Activated T-cell treated with anti-CD3 and anti-CD28 coated beads for 1 hour (primary cell): ENCODE measurements at regions not wholly inside any gene's neighbourhood (a gene's known extent, or its start where the extent isn't known, plus 50 kb on each side); places are given as distances from the start of the nearest gene placed in this dataset.

ENCODE experiments used
- DNase-seq: peaks from one replicate; pipeline ENCODE4 v3.0.0-alpha.2; 2020; ENCODE audit warnings: low read depth

GRCh38 chr5:82396871-82397514 lies 118.8 kb upstream of the RPS23 start:
- no peak for DNase-seq

DNA sequence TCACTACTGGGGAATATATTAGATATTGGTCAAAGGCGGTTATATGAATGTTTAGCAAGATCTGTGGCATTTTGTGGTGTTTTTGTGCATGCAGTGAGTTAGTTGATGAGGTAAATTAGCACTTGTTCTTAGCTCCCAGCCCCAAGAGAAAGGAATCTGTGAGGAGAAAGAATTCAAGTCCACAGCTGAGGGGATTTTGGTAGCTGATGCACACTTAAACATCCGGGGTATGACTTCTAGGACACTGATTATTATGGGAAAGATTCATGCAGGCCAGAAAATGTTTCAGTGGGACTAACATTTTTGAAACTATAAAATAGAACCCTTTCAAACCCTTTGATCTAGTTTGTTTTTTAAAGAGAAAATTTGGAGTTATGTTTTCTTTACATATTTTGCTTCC lies 118.2 kb upstream of the RPS23 start:
- DNase-seq, result no peak

DNA sequence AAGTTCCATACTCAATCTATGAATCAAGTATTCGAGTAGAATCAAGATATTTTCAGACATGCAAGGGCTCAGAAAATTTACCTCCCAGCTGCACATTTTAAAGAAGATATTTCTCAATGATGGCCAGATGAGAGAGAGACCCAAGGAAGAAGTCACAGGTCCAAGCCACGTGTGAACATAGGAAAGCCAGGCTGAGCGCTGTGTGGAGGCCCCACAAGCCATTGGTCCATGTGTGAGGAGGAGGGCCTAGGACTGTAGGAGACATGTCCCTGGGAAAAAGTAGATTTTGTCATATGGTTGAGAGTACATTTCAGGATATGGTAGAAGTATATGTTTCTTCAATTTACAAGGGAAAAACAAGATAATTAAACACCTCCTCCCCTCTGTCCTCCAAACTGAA lies 115.8 kb upstream of the RPS23 start:
- no peak for DNase-seq

DNA sequence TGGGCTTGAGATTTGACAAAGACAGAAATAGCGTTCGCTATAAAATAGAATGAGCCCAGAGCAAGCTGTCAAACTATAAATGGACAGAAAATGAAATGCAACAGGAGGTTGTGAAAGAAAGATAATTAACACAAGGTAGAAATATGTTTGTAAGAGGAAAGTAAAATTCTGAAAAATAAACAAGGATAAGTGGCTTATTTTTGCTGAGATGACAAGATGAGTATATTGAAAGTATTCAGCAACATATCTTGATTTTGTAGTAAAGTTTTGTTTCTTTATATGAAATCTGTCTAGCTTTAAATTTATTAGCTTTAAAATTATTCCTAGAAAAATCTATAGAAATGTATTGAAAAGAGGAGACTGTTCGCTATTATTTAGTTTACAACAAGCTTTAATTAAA lies 111.9 kb upstream of the RPS23 start:
- DNase-seq, result no peak

- DNase-seq, result no peak
Measured at GRCh38 chr5:82389347-82389746, 111.2 kb upstream of the RPS23 start.

DNA sequence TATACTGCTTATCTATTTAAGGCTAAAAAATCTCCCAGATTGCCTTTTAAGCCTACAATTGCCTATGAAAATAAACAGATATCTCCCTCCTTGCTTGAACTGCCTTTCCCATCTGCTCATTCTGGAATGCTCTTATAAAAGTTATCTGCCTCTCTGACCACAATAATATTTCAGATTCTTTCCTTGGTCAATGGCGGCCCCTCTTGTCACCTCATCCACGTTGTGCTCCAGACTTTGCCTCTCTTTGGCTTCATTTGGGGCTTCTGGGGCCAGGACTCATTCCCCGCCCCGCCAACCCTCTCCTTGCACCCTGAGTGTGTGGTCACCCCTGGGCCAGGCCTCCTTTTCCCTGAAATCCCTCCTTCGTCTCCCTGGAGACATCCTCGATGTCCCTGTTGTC lies 110.0 kb upstream of the RPS23 start:
- DNase-seq, result no peak

DNA sequence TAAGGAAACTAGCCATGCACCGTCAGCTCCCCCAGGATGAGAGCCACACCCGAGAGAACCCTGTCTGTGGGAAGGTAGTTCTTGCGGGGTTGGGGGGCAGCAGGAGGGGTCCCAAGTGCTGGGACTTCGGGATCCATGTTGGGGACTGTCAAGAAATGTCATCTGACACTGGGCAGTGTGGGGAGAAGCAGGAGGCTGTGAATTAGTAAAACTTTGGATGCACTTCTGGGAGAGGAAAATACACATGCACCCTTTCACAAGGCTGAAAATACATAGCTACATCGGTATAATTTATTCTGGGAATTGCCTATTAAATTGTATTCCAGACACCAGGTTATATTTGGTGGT lies 109.6 kb upstream of the RPS23 start:
- DNase-seq, result no peak

- no peak for DNase-seq
Measured at GRCh38 chr5:82387001-82387818, 109.1 kb upstream of the RPS23 start.

DNA sequence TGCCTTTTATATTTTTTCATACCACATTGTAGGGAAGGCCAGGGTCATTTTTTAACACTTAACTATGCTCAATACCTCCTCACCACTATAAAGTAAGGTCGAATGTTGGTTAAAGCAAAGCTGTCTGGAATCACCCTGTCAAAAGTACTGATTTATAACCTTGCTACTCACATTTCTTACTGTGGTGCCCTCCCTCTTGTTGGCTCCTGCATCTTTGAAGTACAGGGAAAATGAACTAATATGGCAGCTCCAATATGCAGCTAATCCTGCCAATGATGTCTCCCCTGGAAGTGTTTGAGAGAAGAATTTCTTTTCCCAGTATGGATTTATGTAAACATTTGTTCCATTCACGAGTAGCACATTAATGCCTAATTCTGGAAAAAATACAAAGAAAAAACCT lies 108.4 kb upstream of the RPS23 start:
- no peak for DNase-seq

DNA sequence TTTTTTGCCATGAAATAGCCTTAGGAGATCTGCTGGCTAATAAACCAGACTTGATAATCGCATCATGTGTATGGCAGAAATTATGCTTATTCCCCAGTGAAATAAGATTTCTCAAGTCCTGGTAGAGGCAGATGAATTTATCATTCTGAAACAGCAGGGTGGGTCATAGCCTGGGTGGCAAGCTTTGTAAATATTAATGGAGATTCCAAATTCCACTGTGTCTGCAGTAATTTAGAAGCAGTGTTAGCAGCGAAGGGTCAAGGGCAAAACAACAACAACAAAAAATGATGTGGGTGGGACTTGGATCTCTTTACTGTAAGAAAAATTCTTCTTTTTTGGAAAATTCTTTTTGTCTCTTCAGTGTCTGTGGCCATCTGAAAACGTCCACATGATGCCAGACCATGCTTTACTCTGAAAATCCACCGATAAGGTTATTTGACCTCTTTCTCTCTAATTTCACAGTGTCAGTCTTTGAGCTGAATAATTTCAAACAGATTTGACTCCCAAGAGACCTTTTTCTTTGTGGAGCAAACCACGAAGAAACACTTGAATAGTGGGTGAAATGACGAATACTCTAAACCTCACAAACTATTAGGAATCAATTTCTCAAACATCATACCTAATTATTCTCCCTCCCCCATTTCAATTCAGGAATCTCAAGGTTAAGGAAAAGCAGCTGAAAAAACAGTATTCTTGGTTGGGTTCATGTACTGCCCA lies 106.0 kb upstream of the RPS23 start:
- DNase-seq, result no peak

DNA sequence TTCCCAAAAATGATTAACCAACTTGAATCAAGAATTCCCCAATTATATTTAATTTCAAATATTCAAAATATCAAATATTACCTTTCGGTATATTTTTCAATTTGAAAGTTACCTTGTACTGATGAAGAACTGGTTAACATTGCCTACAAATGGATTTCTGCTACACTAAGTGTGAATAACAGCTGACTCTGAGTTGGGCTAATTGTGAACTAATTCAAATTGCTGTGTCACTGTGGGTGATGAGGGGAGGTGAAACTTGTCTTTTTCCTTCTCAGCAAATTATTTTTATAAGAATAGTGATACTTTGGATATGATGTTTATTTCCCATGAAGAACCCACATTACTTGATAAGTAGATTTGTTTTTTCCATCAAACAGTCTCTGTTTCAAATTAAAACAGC lies 103.4 kb upstream of the RPS23 start:
- DNase-seq, result no peak

DNA sequence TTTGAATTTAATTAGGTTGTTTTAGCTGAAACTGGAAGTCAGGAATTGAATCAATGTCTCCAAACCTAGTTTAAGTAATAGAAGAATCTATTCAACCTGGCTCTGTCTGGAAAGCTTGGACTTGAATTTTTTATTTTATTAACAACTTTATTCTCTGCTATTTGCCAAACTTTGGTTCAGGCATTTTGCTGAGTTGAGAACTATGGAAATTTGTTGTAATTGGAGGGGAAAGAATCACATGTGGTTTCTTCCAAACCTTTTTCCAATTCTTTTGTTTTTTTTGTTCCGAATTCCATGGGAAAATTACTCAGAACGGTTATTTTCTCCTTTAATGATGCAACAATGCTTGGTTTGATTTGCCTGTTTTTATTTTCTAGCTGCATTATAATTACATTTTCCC lies 98.2 kb upstream of the RPS23 start:
- no peak for DNase-seq

- no peak for DNase-seq
Measured at GRCh38 chr5:82375488-82376244, 97.5 kb upstream of the RPS23 start.

- DNase-seq, result no peak
Measured at GRCh38 chr5:82374637-82375036, 96.5 kb upstream of the RPS23 start.

DNA sequence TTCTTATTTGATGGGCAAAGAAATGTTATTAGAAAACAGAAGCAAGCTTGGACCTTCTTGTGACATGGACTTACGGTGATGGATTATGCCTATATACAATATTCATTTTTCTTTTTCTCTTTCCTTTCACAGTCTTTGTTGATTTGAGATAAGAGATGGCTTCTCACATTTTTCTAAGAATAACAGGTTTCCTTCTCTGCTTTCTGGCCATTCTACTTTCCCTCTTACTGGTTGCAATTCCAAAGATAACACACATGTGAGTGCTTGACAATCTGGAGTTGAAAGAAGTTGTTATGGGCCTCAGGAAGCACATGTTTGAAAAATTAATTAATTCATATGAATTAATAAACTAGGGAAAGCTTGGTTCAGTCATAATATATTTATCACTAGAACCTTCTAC lies 89.8 kb upstream of the RPS23 start:
- DNase-seq, result no peak

DNA sequence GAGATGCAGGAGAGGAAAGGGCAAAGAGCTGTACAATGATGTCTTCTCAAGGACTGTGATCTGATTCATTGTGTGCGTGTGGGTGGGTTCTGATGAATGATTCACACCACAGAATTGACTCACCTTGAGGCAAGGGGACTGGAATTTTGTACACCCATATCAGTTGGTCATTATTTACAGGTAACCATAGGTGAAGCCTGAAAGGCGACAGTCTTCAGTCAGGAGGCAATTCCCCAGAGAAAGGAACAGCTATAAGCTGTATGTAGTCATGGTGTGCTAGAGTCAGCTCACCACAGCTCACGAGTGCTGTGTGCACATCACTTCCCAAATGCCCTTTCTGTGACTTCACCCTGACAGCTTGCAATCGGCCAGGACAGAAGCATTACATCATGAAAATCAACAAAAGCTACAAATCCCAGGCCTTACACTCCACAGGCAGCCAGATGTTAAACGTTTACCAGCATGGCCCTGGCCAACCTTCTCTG lies 87.6 kb upstream of the RPS23 start:
- DNase-seq, result no peak

DNA sequence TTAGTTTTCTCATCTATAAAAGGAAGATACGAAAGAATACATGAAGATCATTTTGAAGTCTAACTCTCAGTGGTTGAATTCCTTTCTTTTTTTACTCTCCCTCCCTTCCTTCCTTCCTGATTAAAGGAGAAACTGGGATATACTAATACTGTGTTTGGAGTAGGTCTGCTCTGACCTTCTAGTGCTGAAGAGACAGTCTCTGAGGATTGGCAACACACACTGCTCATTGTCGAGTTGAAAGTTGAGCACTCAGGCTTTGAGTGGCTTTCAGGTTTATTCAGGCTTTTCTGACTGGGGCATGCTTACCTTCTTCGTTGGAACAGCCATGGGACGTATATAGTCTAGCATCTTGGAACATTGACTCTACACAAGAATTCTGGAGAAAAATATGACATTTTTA lies 86.9 kb upstream of the RPS23 start:
- DNase-seq, result no peak

DNA sequence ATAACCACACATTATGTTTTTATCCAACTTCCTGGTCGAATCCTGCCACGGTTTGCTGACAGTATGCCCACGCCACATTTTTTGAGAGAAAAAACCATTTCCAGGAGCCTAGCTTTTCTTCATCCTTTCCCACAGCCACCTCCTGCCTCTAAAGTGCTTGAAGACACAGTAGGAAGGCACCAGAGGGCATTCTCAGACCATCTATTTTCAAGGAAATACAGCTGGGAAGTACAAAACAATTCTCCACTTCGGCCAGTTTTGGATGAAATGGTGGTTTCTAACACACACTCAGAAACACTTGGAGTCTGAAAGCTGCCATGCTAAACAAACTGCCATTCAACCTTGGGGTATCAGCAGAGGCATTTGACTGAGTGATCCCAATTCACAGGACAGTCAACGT lies 86.3 kb upstream of the RPS23 start:
- DNase-seq, result no peak

DNA sequence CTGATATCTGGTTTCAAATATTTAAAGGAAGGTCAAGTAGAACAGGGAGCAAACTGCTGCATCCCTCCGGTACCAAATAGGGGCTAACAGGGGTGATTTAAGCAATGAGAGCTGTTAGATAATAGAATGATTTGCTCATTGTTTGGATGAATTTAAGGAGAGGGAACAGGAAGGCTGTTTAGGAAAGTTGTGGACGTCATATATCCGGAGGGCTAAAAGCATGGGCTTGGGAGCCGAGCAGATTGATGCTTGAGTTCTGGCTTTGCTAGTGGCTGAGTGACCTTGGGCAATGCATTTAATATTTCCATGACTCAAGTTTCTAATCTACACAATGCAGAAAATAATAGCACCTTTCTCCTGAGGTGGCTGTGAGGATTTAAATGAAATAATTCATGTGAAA lies 85.4 kb upstream of the RPS23 start:
- no peak for DNase-seq

- DNase-seq, result no peak
Measured at GRCh38 chr5:82362636-82363035, 84.5 kb upstream of the RPS23 start.

DNA sequence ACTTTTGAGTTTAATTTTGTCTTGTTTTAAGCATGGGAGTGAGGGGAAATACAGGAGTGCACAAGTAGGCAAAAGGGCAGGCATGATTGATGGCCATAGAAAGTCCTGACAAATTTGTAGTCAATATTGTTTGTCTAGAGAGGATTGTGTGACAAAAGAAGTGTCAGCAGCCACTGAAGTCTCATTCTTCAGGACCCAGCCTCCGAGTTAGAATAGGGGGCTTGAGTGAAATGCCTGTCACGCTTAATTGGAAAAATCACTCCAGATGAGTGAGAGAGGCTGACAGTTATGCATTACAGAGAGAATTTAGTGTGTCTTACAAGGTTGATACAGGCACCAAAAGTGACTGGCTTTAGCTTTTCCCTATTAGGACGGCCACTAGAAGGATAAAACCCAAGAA lies 81.9 kb upstream of the RPS23 start:
- no peak for DNase-seq

DNA sequence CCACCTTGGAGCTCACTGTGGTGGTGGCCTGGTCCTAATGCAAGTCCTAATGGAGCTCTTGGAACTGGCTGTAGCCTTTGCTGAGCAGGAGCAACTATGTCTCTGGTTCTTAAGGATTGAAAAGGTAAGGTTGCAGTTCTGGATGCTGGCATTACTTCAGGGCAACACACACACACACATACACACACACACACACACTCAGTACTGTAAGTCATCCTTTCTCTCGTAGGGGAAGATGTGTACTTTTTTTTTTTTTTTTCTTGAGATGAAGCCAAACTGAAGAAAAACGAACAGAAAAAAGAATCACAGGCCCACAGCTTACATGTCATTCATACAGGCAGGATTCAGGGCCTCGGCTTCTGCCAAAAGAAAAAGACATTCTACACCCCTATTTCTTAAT lies 81.1 kb upstream of the RPS23 start:
- no peak for DNase-seq

DNA sequence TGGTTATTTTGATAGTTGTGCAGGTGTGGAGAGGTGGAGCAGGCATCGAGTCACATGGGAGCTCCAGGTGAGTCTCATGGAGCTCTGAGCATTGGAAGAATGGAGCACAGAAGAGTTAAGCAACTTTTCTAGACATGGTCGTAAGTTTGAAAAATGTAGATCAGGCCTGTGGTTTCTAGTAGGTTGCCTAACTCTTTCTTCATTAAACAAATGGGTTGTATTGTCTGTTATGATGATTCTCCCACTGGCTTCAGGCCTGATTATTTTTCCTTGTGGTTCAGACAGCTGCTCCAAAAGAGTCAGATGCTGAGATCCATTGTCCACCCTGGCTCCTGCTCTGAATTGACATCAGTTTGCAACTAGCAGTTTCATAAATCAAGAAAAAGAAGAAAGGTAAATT lies 80.3 kb upstream of the RPS23 start:
- no peak for DNase-seq
